ENCODE measurements at regions not wholly inside any gene's neighbourhood (a gene's known extent, or its start where the extent isn't known, plus 50 kb on each side); places are given as distances from the start of the nearest gene placed in this dataset.

- ChIA-PET CTCF (no interaction called here), POLR2A (no interaction called here)
- 0 out of 2 replicates have a peak, but pooled peaks cover 2% of the 10 kb centered on the region for H3K4me1 ChIP-seq (ENCODE audit: control insufficient read depth, insufficient read depth, low read length)
- no peaks in the 10 kb centered on the region for H3K36me3 ChIP-seq (ENCODE audit: control insufficient read depth in 2 of 2, insufficient read depth in 1 of 2, low read length in 2 of 2)
- H3K9me3 ChIP-seq (ENCODE audit: control insufficient read depth, insufficient read depth, low read depth, low read length): no peaks in the 10 kb centered on the region
- H3K27ac ChIP-seq (ENCODE audit: extremely low read depth, low read depth, low read length): no peak overlapping the region
- H3K4me3 ChIP-seq (ENCODE audit: low read depth, low read length): no peak overlapping the region
- TF ChIP-seq KLF8 (tag by site-specific recombination; IDR thresholded peaks at IDR 0.05): no peak
- no peak for TF ChIP-seq ZBTB48 (tag by site-specific recombination; IDR thresholded peaks at IDR 0.05)
- no peak for TF ChIP-seq ZNF473 (tag by site-specific recombination; IDR thresholded peaks at IDR 0.05)
- no peak for TF ChIP-seq ZNF501 (tag by site-specific recombination; IDR thresholded peaks at IDR 0.05)
- TF ChIP-seq ZNF248 (tag by site-specific recombination; IDR thresholded peaks at IDR 0.05): no peak
- TF ChIP-seq ZNF10 (tag by site-specific recombination; IDR thresholded peaks at IDR 0.05): no peak
- TF ChIP-seq, protein P1, sequence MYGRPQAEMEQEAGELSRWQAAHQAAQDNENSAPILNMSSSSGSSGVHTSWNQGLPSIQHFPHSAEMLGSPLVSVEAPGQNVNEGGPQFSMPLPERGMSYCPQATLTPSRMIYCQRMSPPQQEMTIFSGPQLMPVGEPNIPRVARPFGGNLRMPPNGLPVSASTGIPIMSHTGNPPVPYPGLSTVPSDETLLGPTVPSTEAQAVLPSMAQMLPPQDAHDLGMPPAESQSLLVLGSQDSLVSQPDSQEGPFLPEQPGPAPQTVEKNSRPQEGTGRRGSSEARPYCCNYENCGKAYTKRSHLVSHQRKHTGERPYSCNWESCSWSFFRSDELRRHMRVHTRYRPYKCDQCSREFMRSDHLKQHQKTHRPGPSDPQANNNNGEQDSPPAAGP (tag by site-specific recombination; IDR thresholded peaks at IDR 0.05): no peak
- no peak for TF ChIP-seq ZNF488 (tag by site-specific recombination; IDR thresholded peaks at IDR 0.05)
Measured at GRCh38 chr21:35561116-35561515, 499.2 kb downstream of the SETD4 start.

GRCh38 chr21:35559829-35560225, 500.5 kb downstream of the SETD4 start:
- Histone ChIP-seq H3K4me1 (ENCODE audit: control insufficient read depth, insufficient read depth, low read length) (0 out of 2 replicates have a peak, but pooled peaks cover 2% of the 10 kb centered on the region), H3K4me3 (ENCODE audit: low read depth, low read length) (no peak overlapping the region), H3K36me3 (ENCODE audit: control insufficient read depth in 2 of 2, insufficient read depth in 1 of 2, low read length in 2 of 2) (no peaks in the 10 kb centered on the region), H3K27ac (ENCODE audit: extremely low read depth, low read depth, low read length) (no peak overlapping the region), H3K9me3 (ENCODE audit: control insufficient read depth, insufficient read depth, low read depth, low read length) (no peaks in the 10 kb centered on the region)
- CTCF ChIA-PET: interaction anchor here (0.6 to 0.9 kb wide), 2 partner anchors 137 to 280 kb away, joined by 3 to 4 read pairs; no protein-coding TSS in a partner anchor
- no peak for TF ChIP-seq ZNF768 (tag by site-specific recombination; IDR thresholded peaks at IDR 0.05)
- TF ChIP-seq, protein P2, sequence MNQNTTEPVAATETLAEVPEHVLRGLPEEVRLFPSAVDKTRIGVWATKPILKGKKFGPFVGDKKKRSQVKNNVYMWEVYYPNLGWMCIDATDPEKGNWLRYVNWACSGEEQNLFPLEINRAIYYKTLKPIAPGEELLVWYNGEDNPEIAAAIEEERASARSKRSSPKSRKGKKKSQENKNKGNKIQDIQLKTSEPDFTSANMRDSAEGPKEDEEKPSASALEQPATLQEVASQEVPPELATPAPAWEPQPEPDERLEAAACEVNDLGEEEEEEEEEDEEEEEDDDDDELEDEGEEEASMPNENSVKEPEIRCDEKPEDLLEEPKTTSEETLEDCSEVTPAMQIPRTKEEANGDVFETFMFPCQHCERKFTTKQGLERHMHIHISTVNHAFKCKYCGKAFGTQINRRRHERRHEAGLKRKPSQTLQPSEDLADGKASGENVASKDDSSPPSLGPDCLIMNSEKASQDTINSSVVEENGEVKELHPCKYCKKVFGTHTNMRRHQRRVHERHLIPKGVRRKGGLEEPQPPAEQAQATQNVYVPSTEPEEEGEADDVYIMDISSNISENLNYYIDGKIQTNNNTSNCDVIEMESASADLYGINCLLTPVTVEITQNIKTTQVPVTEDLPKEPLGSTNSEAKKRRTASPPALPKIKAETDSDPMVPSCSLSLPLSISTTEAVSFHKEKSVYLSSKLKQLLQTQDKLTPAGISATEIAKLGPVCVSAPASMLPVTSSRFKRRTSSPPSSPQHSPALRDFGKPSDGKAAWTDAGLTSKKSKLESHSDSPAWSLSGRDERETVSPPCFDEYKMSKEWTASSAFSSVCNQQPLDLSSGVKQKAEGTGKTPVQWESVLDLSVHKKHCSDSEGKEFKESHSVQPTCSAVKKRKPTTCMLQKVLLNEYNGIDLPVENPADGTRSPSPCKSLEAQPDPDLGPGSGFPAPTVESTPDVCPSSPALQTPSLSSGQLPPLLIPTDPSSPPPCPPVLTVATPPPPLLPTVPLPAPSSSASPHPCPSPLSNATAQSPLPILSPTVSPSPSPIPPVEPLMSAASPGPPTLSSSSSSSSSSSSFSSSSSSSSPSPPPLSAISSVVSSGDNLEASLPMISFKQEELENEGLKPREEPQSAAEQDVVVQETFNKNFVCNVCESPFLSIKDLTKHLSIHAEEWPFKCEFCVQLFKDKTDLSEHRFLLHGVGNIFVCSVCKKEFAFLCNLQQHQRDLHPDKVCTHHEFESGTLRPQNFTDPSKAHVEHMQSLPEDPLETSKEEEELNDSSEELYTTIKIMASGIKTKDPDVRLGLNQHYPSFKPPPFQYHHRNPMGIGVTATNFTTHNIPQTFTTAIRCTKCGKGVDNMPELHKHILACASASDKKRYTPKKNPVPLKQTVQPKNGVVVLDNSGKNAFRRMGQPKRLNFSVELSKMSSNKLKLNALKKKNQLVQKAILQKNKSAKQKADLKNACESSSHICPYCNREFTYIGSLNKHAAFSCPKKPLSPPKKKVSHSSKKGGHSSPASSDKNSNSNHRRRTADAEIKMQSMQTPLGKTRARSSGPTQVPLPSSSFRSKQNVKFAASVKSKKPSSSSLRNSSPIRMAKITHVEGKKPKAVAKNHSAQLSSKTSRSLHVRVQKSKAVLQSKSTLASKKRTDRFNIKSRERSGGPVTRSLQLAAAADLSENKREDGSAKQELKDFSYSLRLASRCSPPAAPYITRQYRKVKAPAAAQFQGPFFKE (tag by site-specific recombination; IDR thresholded peaks at IDR 0.05; ENCODE audit: borderline replicate concordance): no peak
- TF ChIP-seq GLIS1 (tag by site-specific recombination; IDR thresholded peaks at IDR 0.05): no peak
- no peak for TF ChIP-seq ZNF146 (tag by site-specific recombination; IDR thresholded peaks at IDR 0.05)
- no peak for TF ChIP-seq ZNF510 (tag by site-specific recombination; IDR thresholded peaks at IDR 0.05; ENCODE audit: insufficient replicate concordance)
- TF ChIP-seq ZNF223 (tag by site-specific recombination; IDR thresholded peaks at IDR 0.05): no peak
- TF ChIP-seq ZNF530 (tag by site-specific recombination; IDR thresholded peaks at IDR 0.05; ENCODE audit: low read depth): no peak
- TF ChIP-seq, protein P3, sequence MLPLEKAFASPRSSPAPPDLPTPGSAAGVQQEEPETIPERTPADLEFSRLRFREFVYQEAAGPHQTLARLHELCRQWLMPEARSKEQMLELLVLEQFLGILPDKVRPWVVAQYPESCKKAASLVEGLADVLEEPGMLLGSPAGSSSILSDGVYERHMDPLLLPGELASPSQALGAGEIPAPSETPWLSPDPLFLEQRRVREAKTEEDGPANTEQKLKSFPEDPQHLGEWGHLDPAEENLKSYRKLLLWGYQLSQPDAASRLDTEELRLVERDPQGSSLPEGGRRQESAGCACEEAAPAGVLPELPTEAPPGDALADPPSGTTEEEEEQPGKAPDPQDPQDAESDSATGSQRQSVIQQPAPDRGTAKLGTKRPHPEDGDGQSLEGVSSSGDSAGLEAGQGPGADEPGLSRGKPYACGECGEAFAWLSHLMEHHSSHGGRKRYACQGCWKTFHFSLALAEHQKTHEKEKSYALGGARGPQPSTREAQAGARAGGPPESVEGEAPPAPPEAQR (tag by site-specific recombination; IDR thresholded peaks at IDR 0.05): no peak
- TF ChIP-seq ZNF529 (tag by site-specific recombination; IDR thresholded peaks at IDR 0.05; ENCODE audit: insufficient replicate concordance): no peak
- no peak for TF ChIP-seq ZNF274 (IDR thresholded peaks at IDR 0.05; ENCODE audit: low read length)
- TF ChIP-seq ZNF274 (tag by site-specific recombination; IDR thresholded peaks at IDR 0.05; ENCODE audit: borderline replicate concordance): no peak
- TF ChIP-seq ZNF311 (tag by site-specific recombination; IDR thresholded peaks at IDR 0.05; ENCODE audit: borderline replicate concordance): no peak
- TF ChIP-seq ZNF571 (tag by site-specific recombination; IDR thresholded peaks at IDR 0.05): no peak
- TF ChIP-seq ZNF626 (tag by site-specific recombination; IDR thresholded peaks at IDR 0.05): no peak
- no peak for TF ChIP-seq ZNF350 (tag by site-specific recombination; IDR thresholded peaks at IDR 0.05)
- POLR2A ChIA-PET: interaction anchor here (0.6 kb wide), 1 partner anchor 650 kb away, joined by 5 read pairs; no protein-coding TSS in a partner anchor

All from HEK293 (cell line).